ENCODE measurements at regions not wholly inside any gene's neighbourhood (a gene's known extent, or its start where the extent isn't known, plus 50 kb on each side); places are given as distances from the start of the nearest gene placed in this dataset.

DNA sequence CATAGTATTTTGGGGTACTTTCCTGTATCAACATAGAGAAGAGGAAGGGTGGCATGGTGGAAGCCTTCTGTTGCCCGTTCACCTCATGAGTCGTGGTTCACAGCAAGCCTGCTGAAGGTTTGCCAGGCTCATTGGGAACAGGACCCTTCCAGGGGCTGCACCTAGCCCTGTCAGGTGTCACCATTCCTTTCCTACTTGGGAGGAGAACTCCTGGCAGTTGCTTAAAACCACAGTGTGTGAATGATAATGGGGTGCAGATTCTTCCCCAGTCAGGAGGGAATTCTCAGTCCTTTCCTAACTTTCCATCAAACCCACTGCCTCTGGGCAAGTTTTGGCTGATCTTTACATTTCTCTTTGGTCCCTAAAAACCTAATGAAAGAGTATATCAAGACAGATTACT, 99.4 kb upstream of the CTNND2 start:
- no peak for DNase-seq (ENCODE audit: low spot score)

DNA sequence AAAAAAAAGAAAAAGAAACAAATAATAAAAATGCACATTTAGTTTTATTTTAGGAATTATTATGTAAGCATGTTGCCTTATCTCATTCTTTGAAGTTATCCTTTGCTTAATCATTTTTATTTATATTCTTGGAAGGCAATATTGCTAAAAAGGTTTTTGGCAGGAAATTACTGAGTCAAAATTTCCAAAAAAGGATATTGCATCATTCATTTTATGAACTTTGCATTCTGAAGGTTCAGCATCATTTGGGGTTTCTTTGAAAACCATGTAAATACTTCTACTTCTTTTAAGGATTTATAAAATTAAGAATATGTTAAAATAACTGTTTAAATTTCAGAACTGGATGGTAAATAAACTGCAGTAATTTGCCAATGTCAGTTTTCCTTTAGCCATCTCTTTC, 94.2 kb upstream of the CTNND2 start:
- no peak for DNase-seq (ENCODE audit: low spot score)

DNA sequence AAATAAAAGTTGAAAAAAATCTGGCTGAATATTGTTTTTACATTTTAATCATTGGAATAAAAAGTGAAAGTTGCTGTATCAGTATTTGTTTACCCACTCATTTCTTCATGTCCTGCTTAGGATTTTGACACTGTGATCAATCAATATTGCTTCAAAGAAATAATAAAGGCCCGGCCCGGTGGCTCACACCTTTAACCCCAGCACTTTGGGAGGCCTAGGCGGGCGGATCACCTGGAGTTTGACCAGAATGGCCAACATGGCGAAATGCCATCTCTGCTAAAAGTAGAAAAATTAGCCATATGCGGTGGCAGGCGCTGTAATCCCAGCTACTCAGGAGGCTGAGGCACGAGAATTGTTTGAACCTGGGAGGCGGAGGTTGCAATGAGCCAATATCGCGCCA, 93.7 kb upstream of the CTNND2 start:
- DNase-seq (ENCODE audit: low spot score), result no peak

DNA sequence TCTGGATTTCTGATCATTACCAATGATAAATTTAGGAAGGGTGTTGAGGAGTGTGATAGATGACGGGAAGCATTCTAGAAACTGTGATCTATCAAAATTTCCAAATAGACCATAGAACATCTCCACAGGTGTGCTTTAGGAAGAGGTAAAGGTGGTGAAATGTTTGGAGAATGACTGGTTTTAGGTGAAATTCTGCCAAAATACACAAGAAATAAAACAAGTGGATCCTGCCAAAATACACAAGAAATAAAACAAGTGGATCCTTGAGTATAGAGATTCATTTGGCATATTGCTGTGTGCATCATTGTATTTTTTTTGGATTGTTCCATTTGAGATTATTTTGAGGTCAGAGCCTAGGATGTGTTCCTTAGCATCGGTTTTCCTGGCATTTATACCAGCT, 88.3 kb upstream of the CTNND2 start:
- no peak for DNase-seq (ENCODE audit: low spot score)

DNA sequence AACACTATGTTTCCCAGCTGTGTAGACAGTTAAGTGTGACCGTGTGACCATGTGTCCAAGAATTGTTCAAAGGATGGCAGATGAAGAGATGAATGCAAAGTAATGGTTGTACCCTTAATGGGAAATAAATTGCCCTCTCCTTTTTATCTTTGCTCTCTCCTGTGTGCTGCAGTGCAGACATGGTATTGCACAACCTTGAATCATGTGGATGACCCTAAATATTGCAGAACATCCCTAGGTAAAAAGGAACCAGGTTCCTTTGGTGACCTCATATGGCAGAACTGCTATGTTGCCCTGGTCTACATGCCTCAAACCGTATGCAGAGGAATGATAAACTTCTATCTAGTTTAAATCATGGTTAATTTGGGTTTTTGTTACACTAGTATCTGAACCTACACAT, 81.7 kb upstream of the CTNND2 start:
- no peak for DNase-seq (ENCODE audit: low spot score)

DNA sequence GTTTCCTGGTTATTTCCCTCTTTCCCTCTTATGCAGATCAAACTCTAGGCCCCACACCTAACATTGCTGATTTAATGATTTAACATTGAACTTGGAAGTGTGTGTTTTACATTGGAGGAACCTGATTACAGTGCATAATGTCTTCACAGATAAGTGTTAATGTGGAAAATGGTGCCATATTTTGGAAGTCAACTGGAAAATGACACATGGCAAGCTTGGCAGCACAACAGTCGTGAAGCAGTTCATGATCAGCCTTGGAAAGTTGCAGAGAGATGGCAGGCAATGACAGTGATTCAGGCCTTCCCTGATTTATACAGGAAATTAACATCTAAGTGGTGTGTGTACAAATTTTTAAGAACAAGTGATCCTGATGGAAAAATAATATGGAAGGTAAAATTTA, 80.0 kb upstream of the CTNND2 start:
- DNase-seq (ENCODE audit: low spot score), result no peak

DNA sequence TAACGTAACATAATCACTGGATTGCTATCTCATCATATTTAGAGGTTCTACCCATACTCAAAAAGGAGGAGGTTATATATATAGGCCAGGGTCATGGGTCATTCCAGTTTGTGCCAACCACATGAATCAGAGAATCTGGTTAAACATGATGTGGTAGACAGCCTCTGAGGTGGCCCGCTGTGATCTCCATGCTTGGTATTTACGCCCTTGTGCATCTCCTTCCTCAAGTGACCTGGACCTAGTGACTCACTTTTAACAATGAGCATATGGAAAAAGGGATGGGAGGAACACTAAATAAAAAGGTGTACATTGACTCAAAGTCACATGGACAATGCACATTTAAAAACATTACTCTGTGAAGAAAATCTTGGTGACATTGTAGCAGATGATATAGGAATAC, 77.7 kb upstream of the CTNND2 start:
- no peak for DNase-seq (ENCODE audit: low spot score)

DNA sequence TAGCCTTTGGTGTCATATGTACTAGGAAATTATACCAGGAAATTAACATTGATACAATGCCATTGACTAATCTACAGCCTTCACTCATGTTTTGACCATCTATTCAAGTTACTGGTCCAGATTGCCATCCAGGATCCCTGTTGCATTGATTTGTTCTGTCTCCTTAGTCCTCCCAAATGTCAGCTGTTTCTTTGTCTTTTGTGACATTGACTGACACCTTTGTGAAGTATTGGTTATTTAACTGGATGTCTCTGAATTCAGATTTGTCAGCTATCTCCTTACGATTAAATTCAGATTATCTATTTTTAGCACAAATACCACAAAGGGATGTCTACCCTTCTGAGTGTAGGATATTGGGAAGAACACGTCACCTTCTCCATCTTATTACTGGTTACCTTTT, 73.7 kb upstream of the CTNND2 start:
- no peak for DNase-seq (ENCODE audit: low spot score)

DNA sequence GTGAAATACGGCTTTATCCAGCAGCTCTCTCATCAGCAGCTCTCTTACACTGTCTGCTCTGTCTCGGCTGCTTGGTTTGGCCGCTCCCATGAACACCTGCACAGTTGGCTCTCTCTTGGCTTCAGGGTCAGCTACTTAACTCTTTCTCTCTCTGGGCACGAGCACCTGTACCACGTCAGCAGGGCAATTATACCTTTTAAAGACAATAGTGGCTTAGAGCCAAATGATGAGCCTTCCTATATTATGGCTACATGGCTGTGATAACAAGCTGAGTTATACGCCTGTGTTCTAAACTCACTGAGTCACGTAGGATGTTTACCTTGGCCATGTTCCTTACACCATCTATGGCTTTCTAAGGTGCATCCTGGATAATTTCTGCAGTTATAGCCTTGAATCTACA, 69.2 kb upstream of the CTNND2 start:
- no peak for DNase-seq (ENCODE audit: low spot score)

DNA sequence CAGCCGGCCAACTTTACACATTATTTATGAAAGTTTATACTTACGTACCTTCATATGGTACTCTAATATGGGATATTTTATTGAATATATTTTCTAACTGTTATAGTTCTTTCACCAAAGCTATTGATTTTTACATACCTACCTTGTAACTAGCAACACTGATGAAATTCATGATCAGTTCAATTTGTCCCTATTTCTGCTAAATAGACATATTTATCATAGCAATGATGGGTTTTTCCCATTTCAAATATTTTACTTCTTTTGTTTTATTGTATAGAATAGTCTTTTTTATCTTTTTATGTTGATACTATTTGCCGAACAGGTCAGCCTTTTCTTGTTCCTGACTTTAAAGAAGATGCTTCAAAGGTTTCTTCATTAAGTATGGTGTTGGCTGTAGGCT, 59.0 kb upstream of the CTNND2 start:
- no peak for DNase-seq (ENCODE audit: low spot score)

DNA sequence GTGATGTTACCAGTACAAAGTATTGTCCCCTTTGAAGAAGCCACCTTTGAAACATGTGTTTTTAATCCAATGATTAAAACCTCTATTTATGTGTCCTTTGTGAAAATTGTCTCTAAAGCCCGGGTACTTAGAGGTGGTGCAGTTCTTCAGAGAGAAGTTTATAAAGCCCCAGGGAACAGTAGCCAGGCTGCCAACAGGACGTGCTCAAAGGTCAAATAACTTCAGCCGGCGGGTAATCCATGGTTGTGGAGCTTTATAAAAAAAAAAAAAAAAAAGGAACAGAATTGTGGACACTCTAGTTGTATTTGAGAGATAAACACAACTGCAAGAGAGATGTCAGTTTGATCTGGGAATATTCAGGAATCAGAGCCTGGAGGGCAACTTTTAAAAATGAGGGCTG, 57.9 kb upstream of the CTNND2 start:
- DNase-seq (ENCODE audit: low spot score), result no peak

DNA sequence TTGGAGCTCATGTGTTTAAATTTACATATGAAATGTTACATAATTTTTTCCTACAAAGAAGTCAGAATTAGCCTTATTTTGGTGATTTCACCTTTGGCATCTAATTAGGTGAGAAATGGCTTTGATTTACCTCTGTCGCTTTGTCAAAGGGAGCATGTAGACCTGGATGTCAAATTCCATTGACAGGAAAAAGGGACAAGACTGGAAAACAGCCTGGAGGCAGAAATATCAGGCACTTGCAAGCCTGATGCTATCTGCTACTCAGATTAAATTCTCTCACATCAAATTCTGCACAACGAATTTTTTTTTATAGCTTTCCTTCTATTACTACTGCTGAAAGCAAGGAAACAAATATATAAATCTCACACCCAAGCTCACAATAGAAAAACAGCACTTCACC, 54.1 kb upstream of the CTNND2 start:
- DNase-seq (ENCODE audit: low spot score), result no peak

DNA sequence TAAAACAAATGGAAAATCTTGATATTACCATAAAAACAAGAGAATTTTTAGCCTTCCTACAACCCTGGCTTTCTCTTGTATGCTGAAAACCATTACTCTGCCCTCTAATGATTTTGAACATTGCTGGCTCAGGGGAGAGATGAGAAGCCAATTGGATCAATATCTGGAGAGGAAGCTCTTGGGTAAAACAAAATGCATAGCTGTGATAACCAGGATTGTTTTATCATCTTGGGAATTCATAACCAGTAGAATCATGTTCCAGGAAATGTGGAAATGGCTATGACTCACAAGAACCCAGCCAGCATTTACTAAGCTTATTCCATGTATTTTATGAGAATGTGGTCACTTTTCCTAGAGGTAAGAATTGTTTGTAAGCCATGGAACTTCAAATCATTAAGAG, 51.1 kb upstream of the CTNND2 start:
- no peak for DNase-seq (ENCODE audit: low spot score)

Measured in ecto neural progenitor cell (in vitro differentiated cells).